GM12878 (cell line): ENCODE measurements at regions not wholly inside any gene's neighbourhood (a gene's known extent, or its start where the extent isn't known, plus 50 kb on each side); places are given as distances from the start of the nearest gene placed in this dataset.

Source experiments
- ATAC-seq: fragments of 200-7000 bp; cut with Tn5 transposase; 3 replicates; pipeline ENCODE4 v1.9.1; 2020; ENCODE audit warnings: mild to moderate bottlenecking, moderate library complexity
- BruUV-seq: library from RNA; stranded (reverse); fragments of 400-500 nt; replicated peaks from 2 replicates; lab custom pipeline; 2021; lab: Mats Ljungman, UMichigan
- CTCF ChIA-PET: fragments of 300-600 bp; sonication (Branson Sonifier 250); formaldehyde crosslinking; extraction: SDS; loops from one replicate; lab custom pipeline; 2021; ENCODE audit warnings: inconsistent platforms; lab: Yijun Ruan, JAX
- POLR2A ChIA-PET: fragments of 350-600 bp; formaldehyde crosslinking; extraction: SDS; loops from one replicate; lab custom pipeline; 2021; ENCODE audit warnings: inconsistent platforms; lab: Charles Lee
- RAD21 ChIA-PET: fragments of 300-600 bp; sonication (Branson Sonifier 250); formaldehyde crosslinking; loops from one replicate; lab custom pipeline; 2023; ENCODE audit warnings: antibody characterized with exemption; ENCODE audit not compliant: unreplicated experiment; lab: Charles Lee
- SMC1A ChIA-PET: fragments of 300-600 bp; sonication (Branson Sonifier 250); formaldehyde crosslinking; loops from one replicate; lab custom pipeline; 2023; ENCODE audit not compliant: unreplicated experiment, uncharacterized antibody; lab: Charles Lee
- DNase-seq: peaks from one replicate; pipeline ENCODE4 v3.0.0-alpha.2; 2011; ENCODE audit warnings: low read depth, low spot score
- FAIRE-seq: peaks from 3 replicates; lab custom pipeline; 2011; peaks lifted over from hg19 to GRCh38; lab: Jason Lieb, UNC
- H2AFZ ChIP-seq: 2 replicates; pipeline ENCODE4 v1.6.0; 2011; ENCODE audit warnings: low read depth, low read length, control low read depth; ENCODE audit not compliant: control insufficient read depth
- H3K27ac ChIP-seq: 2 replicates; pipeline ENCODE4 v1.5.1; 2011; ENCODE audit warnings: control low read depth; ENCODE audit not compliant: control insufficient read depth, insufficient read depth
- H3K27me3 ChIP-seq, 2 experiments: replicated peaks in 1 of 2; 2 replicates each; pipeline versions ENCODE4 v1.6.0 to v1.6.1; 2011; ENCODE audit warnings: low read length in 1 of 2; ENCODE audit not compliant: control insufficient read depth in 2 of 2, insufficient read depth in 2 of 2
- H3K36me3 ChIP-seq, 2 experiments: 2 replicates each; pipeline ENCODE4 v1.5.1; 2011; ENCODE audit warnings: low read length in 1 of 2; ENCODE audit not compliant: control insufficient read depth in 2 of 2, insufficient read depth in 2 of 2
- H3K4me1 ChIP-seq: 2 replicates; pipeline ENCODE4 v1.6.1; 2011; ENCODE audit warnings: mild to moderate bottlenecking, low read length, moderate library complexity, mixed read lengths; ENCODE audit not compliant: control insufficient read depth, insufficient read depth
- H3K4me2 ChIP-seq: 2 replicates; pipeline ENCODE4 v1.6.0; 2011; ENCODE audit warnings: control low read depth; ENCODE audit not compliant: control insufficient read depth, insufficient read depth
- H3K4me3 ChIP-seq: fragments of 200-600 bp; sonication (generic); 2 replicates; pipeline ENCODE4 v1.5.1; 2016
- H3K79me2 ChIP-seq: 2 replicates; pipeline ENCODE4 v1.6.0; 2011; ENCODE audit warnings: low read length; ENCODE audit not compliant: control insufficient read depth, insufficient read depth
- H3K9ac ChIP-seq: 2 replicates; pipeline ENCODE4 v1.8.0; 2011; ENCODE audit warnings: low read length, control low read depth, mixed read lengths; ENCODE audit not compliant: control insufficient read depth, insufficient read depth
- H3K9me3 ChIP-seq: replicated peaks from 3 replicates; pipeline ENCODE4 v1.5.1; 2011; ENCODE audit warnings: mild to moderate bottlenecking, low read length; ENCODE audit not compliant: control insufficient read depth, insufficient read depth
- H4K20me1 ChIP-seq: 2 replicates; pipeline ENCODE4 v1.6.0; 2011; ENCODE audit not compliant: control insufficient read depth, insufficient read depth
- EED ChIP-seq: sonication (generic); IDR thresholded peaks from 2 replicates; pipeline ENCODE4 v1.6.1; 2016; ENCODE audit warnings: antibody characterized with exemption, low read depth
- ESRRA ChIP-seq: IDR thresholded peaks from 2 replicates; pipeline ENCODE4 v1.6.1; 2012; ENCODE audit warnings: mild to moderate bottlenecking, low read length, improper control_type of control experiment
- KAT2A ChIP-seq: conservative IDR thresholded peaks from 2 replicates; pipeline ENCODE4 v1.6.1; 2011; ENCODE audit warnings: low read depth, low read length; ENCODE audit not compliant: control insufficient read depth
- PML ChIP-seq: IDR thresholded peaks from 2 replicates; pipeline ENCODE4 v1.6.1; 2012; ENCODE audit warnings: low read length, inconsistent platforms
- RFX5 ChIP-seq: IDR thresholded peaks from 2 replicates; pipeline ENCODE4 v1.6.1; 2011; ENCODE audit warnings: low read depth, low read length, improper control_type of control experiment
- in situ Hi-C: fragments of 300-500 bp; cut with MboI; formaldehyde crosslinking; loops from 9 replicates; pipeline ENCODE4 v1.14.3; 2018; ENCODE audit warnings: mixed read lengths
- intact Hi-C: fragments of 100-400 bp; cut with micrococcal nuclease; formaldehyde crosslinking; loops from one replicate; pipeline ENCODE4 v1.14.2; 2022; ENCODE audit not compliant: unreplicated experiment
- TF ChIP-seq, protein P1 (sequence below): IDR thresholded peaks from 2 replicates; pipeline ENCODE4 v1.6.1; 2011; ENCODE audit warnings: low read depth, low read length, improper control_type of control experiment, borderline replicate concordance
- TF ChIP-seq, protein P2 (sequence below): IDR thresholded peaks from 2 replicates; pipeline ENCODE4 v1.6.1; 2012; ENCODE audit warnings: low read depth, low read length, improper control_type of control experiment
- TF ChIP-seq, protein P3 (sequence below): fragments of 450-650 bp; IDR thresholded peaks from 2 replicates; pipeline ENCODE4 v1.6.1; 2017; ENCODE audit warnings: mild to moderate bottlenecking, moderate library complexity
- TF ChIP-seq, protein P4 (sequence below), 3 experiments: IDR thresholded peaks in 2 of 3; conservative IDR thresholded peaks in 1 of 3; 2 replicates each; pipeline ENCODE4 v1.5.1; 2011; ENCODE audit warnings: low read depth in 3 of 3, low read length in 3 of 3, mild to moderate bottlenecking in 3 of 3, control low read depth in 2 of 3, moderate library complexity in 2 of 3, inconsistent platforms in 1 of 3, mixed read lengths in 1 of 3; ENCODE audit not compliant: control insufficient read depth in 2 of 3, insufficient read depth in 1 of 3; ENCODE audit errors: extremely low read depth in 1 of 3
- TF ChIP-seq, protein P5 (sequence below): fragments of 450-650 bp; IDR thresholded peaks from 2 replicates; pipeline ENCODE4 v1.6.1; 2016; ENCODE audit warnings: mild to moderate bottlenecking

DNA sequence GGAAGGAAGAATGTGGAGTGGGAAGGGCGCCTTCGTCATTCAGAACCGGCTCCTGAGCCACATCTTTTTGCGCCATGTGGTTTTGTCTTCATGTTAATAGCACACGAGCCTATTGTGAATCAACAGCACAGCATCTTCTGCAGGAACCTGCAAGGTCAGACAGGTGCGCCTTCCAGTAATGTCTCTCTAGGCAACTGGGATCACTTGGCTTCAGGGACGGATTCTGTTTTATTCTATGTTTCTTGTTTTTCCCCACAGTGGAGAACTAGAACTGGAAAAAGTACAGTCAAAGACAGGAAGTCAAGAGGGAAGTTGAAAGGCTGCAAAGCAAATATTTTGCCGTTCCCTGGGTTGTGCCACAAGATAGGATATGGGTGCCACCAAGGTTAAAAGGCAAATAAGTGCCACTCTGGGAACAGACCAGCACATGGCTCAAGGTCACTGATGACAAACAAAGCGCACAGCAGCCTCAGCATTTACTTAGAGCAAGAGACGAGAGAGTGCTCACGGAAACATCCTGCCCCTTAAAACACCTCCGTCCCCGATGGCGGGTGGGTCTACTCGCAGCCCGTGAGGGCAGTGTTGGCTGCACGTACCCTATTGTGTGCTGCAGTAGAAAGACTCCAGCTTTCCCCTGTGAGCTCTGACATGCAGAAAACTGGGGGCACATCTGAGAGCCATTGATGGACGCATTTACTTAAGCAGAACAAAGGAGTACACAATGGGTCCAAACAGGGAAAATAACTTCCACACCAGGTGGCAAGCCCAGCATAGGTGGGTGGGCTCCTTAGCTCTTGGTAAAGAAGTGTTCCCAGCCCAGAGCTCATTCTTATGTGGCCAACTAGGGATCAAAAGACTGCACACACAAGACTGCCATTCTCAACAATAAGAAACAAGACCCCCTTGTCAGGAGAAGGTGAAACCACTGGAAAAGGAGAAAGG lies 107.2 kb upstream of the PARD3B start (continued):
- no peak for TF ChIP-seq ESRRA
- TF ChIP-seq, protein P1, sequence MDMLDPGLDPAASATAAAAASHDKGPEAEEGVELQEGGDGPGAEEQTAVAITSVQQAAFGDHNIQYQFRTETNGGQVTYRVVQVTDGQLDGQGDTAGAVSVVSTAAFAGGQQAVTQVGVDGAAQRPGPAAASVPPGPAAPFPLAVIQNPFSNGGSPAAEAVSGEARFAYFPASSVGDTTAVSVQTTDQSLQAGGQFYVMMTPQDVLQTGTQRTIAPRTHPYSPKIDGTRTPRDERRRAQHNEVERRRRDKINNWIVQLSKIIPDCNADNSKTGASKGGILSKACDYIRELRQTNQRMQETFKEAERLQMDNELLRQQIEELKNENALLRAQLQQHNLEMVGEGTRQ = no peak
- TF ChIP-seq, protein P2, sequence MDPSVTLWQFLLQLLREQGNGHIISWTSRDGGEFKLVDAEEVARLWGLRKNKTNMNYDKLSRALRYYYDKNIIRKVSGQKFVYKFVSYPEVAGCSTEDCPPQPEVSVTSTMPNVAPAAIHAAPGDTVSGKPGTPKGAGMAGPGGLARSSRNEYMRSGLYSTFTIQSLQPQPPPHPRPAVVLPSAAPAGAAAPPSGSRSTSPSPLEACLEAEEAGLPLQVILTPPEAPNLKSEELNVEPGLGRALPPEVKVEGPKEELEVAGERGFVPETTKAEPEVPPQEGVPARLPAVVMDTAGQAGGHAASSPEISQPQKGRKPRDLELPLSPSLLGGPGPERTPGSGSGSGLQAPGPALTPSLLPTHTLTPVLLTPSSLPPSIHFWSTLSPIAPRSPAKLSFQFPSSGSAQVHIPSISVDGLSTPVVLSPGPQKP = no peak
- TF ChIP-seq, protein P3, sequence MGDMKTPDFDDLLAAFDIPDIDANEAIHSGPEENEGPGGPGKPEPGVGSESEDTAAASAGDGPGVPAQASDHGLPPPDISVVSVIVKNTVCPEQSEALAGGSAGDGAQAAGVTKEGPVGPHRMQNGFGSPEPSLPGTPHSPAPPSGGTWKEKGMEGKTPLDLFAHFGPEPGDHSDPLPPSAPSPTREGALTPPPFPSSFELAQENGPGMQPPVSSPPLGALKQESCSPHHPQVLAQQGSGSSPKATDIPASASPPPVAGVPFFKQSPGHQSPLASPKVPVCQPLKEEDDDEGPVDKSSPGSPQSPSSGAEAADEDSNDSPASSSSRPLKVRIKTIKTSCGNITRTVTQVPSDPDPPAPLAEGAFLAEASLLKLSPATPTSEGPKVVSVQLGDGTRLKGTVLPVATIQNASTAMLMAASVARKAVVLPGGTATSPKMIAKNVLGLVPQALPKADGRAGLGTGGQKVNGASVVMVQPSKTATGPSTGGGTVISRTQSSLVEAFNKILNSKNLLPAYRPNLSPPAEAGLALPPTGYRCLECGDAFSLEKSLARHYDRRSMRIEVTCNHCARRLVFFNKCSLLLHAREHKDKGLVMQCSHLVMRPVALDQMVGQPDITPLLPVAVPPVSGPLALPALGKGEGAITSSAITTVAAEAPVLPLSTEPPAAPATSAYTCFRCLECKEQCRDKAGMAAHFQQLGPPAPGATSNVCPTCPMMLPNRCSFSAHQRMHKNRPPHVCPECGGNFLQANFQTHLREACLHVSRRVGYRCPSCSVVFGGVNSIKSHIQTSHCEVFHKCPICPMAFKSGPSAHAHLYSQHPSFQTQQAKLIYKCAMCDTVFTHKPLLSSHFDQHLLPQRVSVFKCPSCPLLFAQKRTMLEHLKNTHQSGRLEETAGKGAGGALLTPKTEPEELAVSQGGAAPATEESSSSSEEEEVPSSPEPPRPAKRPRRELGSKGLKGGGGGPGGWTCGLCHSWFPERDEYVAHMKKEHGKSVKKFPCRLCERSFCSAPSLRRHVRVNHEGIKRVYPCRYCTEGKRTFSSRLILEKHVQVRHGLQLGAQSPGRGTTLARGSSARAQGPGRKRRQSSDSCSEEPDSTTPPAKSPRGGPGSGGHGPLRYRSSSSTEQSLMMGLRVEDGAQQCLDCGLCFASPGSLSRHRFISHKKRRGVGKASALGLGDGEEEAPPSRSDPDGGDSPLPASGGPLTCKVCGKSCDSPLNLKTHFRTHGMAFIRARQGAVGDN = no peak

DNA sequence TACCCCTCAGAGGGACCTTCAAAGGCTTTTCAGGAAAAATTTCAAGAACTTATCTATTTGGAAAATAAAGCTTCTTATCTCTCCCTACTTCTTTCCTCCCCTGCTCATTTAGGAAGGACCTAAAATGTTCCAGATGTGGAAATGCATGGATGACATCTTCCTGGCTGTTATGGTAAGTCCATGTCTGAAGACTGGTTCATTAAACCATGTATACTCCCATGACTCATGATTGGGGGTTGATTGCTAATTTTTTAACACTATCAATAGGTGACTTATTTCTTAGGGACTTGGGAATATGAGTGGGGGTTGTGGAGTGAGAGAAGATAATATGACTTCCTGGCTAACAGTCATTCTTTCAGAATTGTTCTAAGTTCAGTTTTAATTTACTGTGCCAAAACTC lies 104.0 kb upstream of the PARD3B start:
- in situ Hi-C loops = no loop called here
- RAD21 ChIA-PET = no interaction called here
- no TSS peak for BruUV-seq
- TF ChIP-seq KAT2A (no peak), PML (no peak), RFX5 (no peak), EED (no peak)
- TF ChIP-seq, protein P4, sequence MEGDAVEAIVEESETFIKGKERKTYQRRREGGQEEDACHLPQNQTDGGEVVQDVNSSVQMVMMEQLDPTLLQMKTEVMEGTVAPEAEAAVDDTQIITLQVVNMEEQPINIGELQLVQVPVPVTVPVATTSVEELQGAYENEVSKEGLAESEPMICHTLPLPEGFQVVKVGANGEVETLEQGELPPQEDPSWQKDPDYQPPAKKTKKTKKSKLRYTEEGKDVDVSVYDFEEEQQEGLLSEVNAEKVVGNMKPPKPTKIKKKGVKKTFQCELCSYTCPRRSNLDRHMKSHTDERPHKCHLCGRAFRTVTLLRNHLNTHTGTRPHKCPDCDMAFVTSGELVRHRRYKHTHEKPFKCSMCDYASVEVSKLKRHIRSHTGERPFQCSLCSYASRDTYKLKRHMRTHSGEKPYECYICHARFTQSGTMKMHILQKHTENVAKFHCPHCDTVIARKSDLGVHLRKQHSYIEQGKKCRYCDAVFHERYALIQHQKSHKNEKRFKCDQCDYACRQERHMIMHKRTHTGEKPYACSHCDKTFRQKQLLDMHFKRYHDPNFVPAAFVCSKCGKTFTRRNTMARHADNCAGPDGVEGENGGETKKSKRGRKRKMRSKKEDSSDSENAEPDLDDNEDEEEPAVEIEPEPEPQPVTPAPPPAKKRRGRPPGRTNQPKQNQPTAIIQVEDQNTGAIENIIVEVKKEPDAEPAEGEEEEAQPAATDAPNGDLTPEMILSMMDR (IDR thresholded peaks at IDR 0.05 in 2 of 3, conservative IDR thresholded peaks at IDR 0.05 in 1 of 3; ENCODE audit: control insufficient read depth in 2 of 3, extremely low read depth in 1 of 3, insufficient read depth in 1 of 3, low read depth in 3 of 3, low read length in 3 of 3) = no peak
- TF ChIP-seq, protein P5, sequence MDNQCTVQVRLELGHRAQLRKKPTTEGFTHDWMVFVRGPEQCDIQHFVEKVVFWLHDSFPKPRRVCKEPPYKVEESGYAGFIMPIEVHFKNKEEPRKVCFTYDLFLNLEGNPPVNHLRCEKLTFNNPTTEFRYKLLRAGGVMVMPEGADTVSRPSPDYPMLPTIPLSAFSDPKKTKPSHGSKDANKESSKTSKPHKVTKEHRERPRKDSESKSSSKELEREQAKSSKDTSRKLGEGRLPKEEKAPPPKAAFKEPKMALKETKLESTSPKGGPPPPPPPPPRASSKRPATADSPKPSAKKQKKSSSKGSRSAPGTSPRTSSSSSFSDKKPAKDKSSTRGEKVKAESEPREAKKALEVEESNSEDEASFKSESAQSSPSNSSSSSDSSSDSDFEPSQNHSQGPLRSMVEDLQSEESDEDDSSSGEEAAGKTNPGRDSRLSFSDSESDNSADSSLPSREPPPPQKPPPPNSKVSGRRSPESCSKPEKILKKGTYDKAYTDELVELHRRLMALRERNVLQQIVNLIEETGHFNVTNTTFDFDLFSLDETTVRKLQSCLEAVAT = no peak

More for the DNA sequence above, 104.0 kb upstream of the PARD3B start:
- no peak overlapping the region for H3K9ac ChIP-seq
- no peaks in the 10 kb centered on the region for H3K27me3 ChIP-seq
- FAIRE-seq = no peak
- ATAC-seq = no peak
- H3K9me3 ChIP-seq = no peaks in the 10 kb centered on the region
- CTCF ChIA-PET = no interaction called here
- DNase-seq = no peak
- no peaks in the 10 kb centered on the region for H4K20me1 ChIP-seq
- no peak overlapping the region for H3K27ac ChIP-seq
- no peak overlapping the region for H2AFZ ChIP-seq
- SMC1A ChIA-PET = interaction anchor here (1.0 kb wide), 1 partner anchor 14 kb away, joined by 3 read pairs; no protein-coding TSS in a partner anchor
- H3K36me3 ChIP-seq = no peaks in the 10 kb centered on the region
- intact Hi-C loops = no loop called here
- H3K79me2 ChIP-seq = no peaks in the 10 kb centered on the region
- POLR2A ChIA-PET = no interaction called here
- H3K4me3 ChIP-seq = no peak overlapping the region
- no peak overlapping the region for H3K4me2 ChIP-seq
- no peaks in the 10 kb centered on the region for H3K4me1 ChIP-seq
